Heart left ventricle (tissue), 16 donors: ENCODE measurements at regions not wholly inside any gene's neighbourhood (a gene's known extent, or its start where the extent isn't known, plus 50 kb on each side); places are given as distances from the start of the nearest gene placed in this dataset.

Experiments
- ATAC-seq, 4 donors: fragments of 200-7000 bp; cut with Tn5 transposase; one replicate each; pipeline ENCODE4 v1.9.1; 2020 to 2022; ENCODE audit warnings: moderate library complexity in 4 of 4, mild to moderate bottlenecking in 3 of 4, moderate number of reproducible peaks in 1 of 4
- DNase-seq, 5 donors: peaks; one replicate each; pipeline ENCODE4 v3.0.0-alpha.2; 2020
- H3K27ac ChIP-seq, 12 donors: fragments of 200-600 bp; sonication (generic) in 4 of 12; one replicate each; pipeline versions ENCODE4 v1.5.0 to v1.8.0; 2016 to 2022; ENCODE audit warnings: mild to moderate bottlenecking in 2 of 12
- H3K27me3 ChIP-seq, 9 donors: fragments of 200-600 bp; sonication (generic) in 2 of 9; one replicate each; pipeline versions ENCODE4 v1.5.1 to v1.8.0; 2016 to 2022; ENCODE audit warnings: mild to moderate bottlenecking in 3 of 9
- H3K36me3 ChIP-seq, 9 donors: fragments of 200-600 bp; sonication (generic) in 2 of 9; one replicate each; pipeline versions ENCODE4 v1.5.0 to v1.8.0; 2018 to 2022; ENCODE audit warnings: mild to moderate bottlenecking in 2 of 9
- H3K4me1 ChIP-seq, 12 donors: fragments of 200-600 bp; sonication (generic) in 4 of 12; one replicate each; pipeline versions ENCODE4 v1.5.0 to v1.8.0; 2016 to 2022; ENCODE audit warnings: mild to moderate bottlenecking in 3 of 12
- H3K4me3 ChIP-seq, 12 donors: fragments of 200-600 bp; sonication (generic) in 4 of 12; one replicate each; pipeline versions ENCODE4 v1.5.0 to v1.8.0; 2017 to 2022; ENCODE audit warnings: mild to moderate bottlenecking in 9 of 12, moderate library complexity in 4 of 12
- H3K9me3 ChIP-seq, 12 donors: fragments of 200-600 bp; sonication (generic) in 4 of 12; one replicate each; pipeline versions ENCODE4 v1.5.0 to v1.8.0; 2016 to 2022; ENCODE audit warnings: mild to moderate bottlenecking in 1 of 12
- CTCF ChIP-seq, 12 donors: fragments of 200-600 bp; sonication (generic) in 4 of 12; IDR thresholded peaks; one replicate each; pipeline versions ENCODE4 v1.5.0 to v1.8.0; 2018 to 2022; ENCODE audit warnings: antibody characterized with exemption in 12 of 12, mild to moderate bottlenecking in 5 of 12
- POLR2A ChIP-seq, 2 donors: fragments of 450-650 bp; IDR thresholded peaks; one replicate each; pipeline ENCODE4 v1.6.1; 2017; ENCODE audit warnings: antibody characterized with exemption in 2 of 2, mild to moderate bottlenecking in 2 of 2, moderate library complexity in 2 of 2
- WGBS, 4 donors: extraction: QIAGEN DNeasy Blood & Tissue Kit in 2 of 4; methylation state at CpG; one replicate each; pipeline versions ENCODE4 v1.1.5 to v1.1.7; 2013 to 2018; 5-methylcytosine and 5-hydroxymethylcytosine counted together
- intact Hi-C, 10 donors: fragments of 100-400 bp; cut with DNase I; formaldehyde crosslinking; loops; one replicate each; pipeline versions ENCODE4 v1.11.1 to v1.14.2; 2022
- donor health status: ischemic (EF 13 %, LVEDD 7.1; RV severe dilation, severe dysfunction).
- donor health status: healthy with polysubstance abuse.
- donor health status: DM: no; HTN: yes; CAD: no.
- donor health status: DM: no; HTN: no; CAD: no.
- donor health status: ischemic (EF 25% LVEDD 6.9; RV normal size, moderate dysfunction).
- donor health status: ischemic (EF 25% LVEDD 5.7; RV mildly dilated, moderate dysfunction).
- donor health status: healthy.
- donor health status: DM: yes; HTN: yes; CAD: no.
- donor health status: ischemic (EF 35%, LVEDD 5.7; RV mildly dilated, moderate dysfunction).
- donor health status: nonischemic (EF 11% LVEDD 7.7; RV severe dilation, severe dysfunction).
- donor health status: DM: yes; HTN: yes; CAD: no.
- donor health status: PGD.
- donor health status: ischemic (EF 29% LVEDD 5.4; RV normal size, mild dysfunction).
- donor health status: nonischemic (EF 23%, LVEDD 6.1; RV moderate dilation, normal function).

- no peaks in the 10 kb centered on the region for H3K4me1 ChIP-seq
- H3K27me3 ChIP-seq, result no peaks in the 10 kb centered on the region
- no peaks in the 10 kb centered on the region for H3K36me3 ChIP-seq
- H3K4me3 ChIP-seq, result no peak overlapping the region
- H3K27ac ChIP-seq, result no peak overlapping the region
- DNase-seq (no peak), ATAC-seq (no peak)
- 91 to 93% (median 92%) methylated on average over 7 of the region's 7 CpGs for WGBS, 4 donors
- TF ChIP-seq POLR2A (IDR thresholded peaks at IDR 0.05) (no peak), CTCF (IDR thresholded peaks at IDR 0.05) (no peak)
- H3K9me3 ChIP-seq, result peaks cover 0 to 5% (median 0%) of the 10 kb centered on the region in 12 donors
- intact Hi-C loops, result no loop called here
Observed at GRCh38 chr1:103170609-103171008, 62.3 kb upstream of the COL11A1 start.

GRCh38 chr1:103162360-103162759, 54.0 kb upstream of the COL11A1 start:
- peaks cover 0 to 11% (median 0%) of the 10 kb centered on the region in 12 donors for H3K9me3 ChIP-seq
- no peak overlapping the region for H3K4me3 ChIP-seq
- no peaks in the 10 kb centered on the region for H3K27me3 ChIP-seq
- H3K27ac ChIP-seq, result no peak overlapping the region
- DNase-seq (no peak), ATAC-seq (no peak)
- no peak for TF ChIP-seq POLR2A (IDR thresholded peaks at IDR 0.05)
- intact Hi-C loops, result no loop called here
- no peaks in the 10 kb centered on the region for H3K4me1 ChIP-seq
- 66 to 74% (median 71%) methylated on average over 2 of the region's 2 CpGs for WGBS, 4 donors
- H3K36me3 ChIP-seq, result no peaks in the 10 kb centered on the region

- TF ChIP-seq POLR2A (IDR thresholded peaks at IDR 0.05) (no peak), CTCF (IDR thresholded peaks at IDR 0.05) (no peak)
- H3K4me1 ChIP-seq, result no peaks in the 10 kb centered on the region
- H3K27ac ChIP-seq, result no peak overlapping the region
- 91 to 97% (median 95%) methylated on average over 1 of the region's 1 CpG for whole genome bisulfite sequencing, 4 donors
- DNase-seq (no peak), ATAC-seq (no peak)
- no peaks in the 10 kb centered on the region for H3K27me3 ChIP-seq
- H3K4me3 ChIP-seq, result no peak overlapping the region
- H3K36me3 ChIP-seq, result no peaks in the 10 kb centered on the region
- H3K9me3 ChIP-seq, result peaks cover 0 to 3% (median 0%) of the 10 kb centered on the region in 12 donors
- intact Hi-C loops, result no loop called here
Observed at GRCh38 chr1:103160281-103160680, 52.0 kb upstream of the COL11A1 start.
